ENCODE measurements at regions not wholly inside any gene's neighbourhood (a gene's known extent, or its start where the extent isn't known, plus 50 kb on each side); places are given as distances from the start of the nearest gene placed in this dataset.

DNA sequence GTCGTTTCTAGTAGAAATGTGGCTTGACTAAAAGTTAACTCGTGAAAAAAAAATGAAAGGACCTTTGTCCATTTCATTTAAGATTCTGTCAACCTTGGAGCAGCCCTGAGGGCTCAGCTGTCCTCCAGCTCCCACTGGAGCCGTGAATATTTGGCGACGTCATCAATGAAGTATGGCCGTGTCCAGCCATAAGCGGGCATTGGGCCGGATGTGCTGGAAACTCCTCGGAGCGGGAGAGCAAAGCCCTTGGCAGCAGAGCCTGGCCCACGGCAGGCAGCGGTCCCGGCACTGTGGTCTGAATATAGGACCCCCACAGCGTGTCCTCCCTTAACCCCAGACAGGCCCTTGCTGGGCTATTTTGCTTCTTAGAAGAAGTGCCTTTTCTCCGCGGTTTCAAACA, 50.0 kb downstream of the JAKMIP3 start:
- no peak for DNase-seq (ENCODE audit: low spot score)

DNA sequence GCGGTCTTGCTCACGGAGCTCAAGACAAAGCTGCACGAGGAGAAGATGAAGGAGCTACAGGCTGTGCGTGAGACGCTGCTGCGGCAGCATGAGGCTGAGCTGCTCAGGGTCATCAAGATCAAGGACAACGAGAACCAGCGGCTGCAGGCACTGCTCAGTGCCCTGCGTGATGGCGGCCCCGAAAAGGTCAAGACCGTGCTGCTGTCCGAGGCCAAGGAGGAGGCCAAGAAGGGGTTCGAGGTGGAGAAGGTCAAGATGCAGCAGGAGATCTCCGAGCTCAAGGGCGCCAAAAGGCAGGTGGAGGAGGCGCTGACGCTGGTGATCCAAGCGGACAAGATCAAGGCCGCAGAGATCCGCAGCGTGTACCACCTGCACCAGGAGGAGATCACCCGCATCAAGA, 51.4 kb downstream of the JAKMIP3 start:
- no peak for DNase-seq (ENCODE audit: low spot score)

DNA sequence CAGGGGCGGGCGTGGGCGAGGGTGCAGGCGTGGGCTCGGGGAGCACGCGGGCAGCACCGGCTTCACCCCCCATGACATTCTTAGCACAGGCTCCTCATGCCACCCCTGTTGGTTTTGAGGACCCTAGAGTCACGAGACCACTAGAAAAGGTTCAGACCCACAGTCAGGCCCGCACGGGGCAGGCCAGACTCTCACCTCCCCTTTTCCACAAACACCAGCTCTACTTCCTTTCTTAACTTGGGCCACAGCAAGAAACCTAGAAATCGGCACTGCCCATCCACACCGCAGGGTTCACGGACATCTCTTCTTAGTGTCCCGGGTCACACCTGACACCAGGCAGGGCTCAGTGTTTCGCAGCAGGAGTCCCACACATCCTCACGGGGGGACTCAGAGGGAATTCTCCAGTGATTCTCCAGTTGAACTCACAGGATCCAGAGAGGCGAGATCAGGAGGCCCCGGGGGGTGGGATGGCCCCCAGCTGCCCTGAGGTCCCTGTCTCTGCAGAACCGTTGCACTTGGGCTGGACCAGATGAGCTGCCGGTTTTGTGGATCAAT, 52.0 kb downstream of the JAKMIP3 start:
- DNase-seq (ENCODE audit: low spot score): no peak

DNA sequence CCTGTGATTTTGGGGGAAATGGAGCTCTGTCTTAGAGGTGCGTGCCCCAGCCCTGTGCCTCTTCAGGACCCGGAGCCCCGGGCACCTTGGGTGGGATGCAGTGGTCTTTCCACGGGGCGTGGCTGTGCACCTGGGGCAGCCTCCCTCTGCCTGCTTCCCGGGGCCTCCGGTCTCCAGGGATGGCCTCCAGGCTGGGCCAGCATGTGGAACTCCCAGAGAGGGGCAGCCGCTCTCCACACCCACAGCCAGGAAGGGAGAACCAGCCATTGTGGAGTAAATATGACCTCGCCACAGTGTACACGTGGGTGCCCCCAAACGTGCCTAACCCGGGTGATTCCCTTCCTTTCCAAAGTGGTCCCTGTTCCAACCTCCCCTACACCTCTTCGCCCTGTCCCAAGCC, 52.6 kb downstream of the JAKMIP3 start:
- DNase-seq (ENCODE audit: low spot score): no peak

DNA sequence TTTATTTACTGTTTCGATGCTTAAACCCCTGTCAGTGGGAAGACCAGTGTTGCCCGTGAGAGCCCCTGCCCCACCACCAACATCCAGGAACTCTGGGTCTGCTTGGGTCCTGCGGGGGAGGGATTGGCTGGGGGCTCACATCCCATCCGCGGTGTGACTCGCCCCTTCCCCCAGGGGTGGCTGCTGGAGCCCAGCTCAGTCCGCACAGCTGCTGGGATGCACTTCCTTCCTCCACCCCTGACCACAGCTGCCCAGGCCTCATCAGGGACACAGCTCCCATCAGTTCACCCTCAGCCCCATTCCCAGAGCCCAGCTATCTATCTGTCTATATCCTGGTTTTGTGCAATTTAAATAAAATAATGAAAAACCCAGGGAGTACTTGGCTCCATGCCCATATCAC, 54.5 kb downstream of the JAKMIP3 start:
- no peak for DNase-seq (ENCODE audit: low spot score)

DNA sequence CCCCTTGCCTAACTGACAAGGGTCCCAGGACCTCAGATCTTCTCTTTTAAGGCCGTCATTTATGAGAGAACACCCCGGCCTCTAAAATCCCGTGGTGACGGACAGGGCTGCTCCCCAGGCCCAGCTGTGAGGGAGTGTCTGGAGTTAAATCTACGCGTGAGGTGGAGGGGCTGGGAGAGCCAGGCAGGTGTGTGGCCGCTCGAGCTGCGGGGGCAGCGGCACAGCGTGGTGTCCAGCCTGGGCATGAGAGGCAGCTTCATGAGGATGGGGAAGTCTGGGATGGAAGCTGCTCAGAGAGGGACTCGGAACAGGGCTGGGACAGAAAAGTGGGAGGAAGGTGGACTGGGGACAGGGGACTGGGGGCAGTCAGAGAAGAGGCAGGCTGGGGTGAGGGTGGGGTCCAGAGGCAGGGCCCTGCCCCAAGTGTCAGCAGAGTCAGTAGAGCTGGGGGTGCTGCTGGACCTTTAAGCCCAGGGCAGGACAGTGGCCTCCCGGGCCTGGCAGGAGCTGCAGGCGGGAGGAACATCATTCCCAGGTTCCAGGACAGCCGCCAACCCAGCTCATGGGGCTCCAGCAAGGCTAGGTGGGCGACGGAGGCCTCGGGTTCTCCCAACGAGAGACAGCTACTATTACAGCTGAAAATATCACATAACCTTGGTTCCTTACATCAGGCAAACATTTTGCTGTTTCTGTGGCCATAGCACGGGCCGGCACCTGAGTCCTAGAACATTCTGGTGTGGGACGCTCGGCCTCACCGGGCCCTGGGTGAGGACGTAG, 55.2 kb downstream of the JAKMIP3 start:
- no peak for DNase-seq (ENCODE audit: low spot score)

DNA sequence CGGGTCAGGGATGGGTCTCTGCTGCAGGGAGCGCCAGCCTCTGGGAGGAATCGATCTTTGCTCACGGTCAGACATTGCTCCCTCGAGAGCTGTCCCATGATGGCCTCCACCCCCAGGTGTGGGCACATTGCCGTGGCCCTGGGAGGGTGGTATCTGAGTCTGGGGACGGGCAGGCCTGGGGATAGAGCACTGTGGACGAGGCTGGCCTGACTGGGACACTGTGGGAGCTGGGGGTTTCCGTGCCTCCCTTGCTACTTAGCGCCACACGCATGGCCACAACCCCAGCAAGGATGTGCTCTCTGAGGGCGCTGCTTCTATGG, 55.7 kb downstream of the JAKMIP3 start:
- DNase-seq (ENCODE audit: low spot score): no peak

DNA sequence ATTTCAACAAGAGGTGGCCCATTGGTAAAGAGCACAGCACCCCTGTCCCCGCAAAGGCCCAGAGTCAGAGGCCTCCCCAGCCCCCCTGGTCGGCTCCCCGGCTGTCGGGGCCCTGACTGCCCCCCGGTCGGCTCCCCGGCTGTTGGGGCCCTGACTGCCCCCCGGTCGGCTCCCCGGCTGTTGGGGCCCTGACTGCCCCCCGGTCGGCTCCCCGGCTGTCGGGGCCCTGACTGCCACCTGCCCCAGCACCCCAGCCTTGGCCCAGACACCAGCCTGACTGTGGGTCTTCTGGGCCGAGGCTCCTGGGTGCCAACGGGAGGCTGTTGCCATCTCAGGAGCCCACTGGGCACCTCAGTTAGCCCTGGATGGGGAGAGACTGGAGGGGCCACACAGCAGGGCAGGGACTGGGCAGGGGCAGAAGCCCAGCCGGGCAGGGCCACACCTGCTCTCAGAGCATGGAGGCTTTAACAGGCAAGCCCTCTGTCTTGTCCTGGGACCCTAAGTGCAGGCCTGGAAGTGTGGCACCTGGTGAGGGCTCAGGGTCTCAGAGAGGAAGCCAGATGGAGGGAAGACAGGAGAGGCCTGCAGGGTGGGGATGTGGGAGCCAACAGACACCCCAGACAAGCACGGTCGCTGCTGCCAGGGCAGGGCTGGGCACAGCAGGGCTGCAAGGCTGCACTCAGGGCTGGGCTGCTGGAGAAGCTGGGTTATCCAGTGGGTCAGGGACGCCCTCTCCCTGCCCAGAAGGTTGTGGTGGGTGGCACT, 56.5 kb downstream of the JAKMIP3 start:
- DNase-seq (ENCODE audit: low spot score): no peak

DNA sequence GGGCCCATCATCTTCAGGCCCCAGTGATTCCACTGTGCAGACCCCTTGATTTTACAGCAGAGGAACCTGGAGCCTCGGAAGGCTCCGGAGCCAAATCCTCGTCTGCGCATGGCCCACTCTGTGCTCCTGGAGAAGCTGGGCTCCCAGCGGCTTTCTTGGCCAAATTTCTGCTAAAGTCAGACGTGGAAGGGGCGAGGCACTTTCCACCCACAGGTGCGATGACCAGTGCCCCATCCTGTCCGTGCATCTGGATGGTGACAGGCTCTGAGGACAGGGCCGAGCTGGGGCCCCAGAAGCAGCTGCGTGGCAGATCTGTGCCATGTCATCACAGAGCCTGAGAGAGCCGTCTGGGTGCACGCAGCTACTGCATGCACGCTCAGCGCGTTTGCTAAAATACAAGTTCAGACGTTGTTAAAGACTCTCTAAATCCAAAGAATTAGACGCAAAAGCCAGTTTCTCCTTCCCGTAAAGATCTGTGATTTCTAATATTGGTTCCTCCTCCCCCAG, 57.2 kb downstream of the JAKMIP3 start:
- no peak for DNase-seq (ENCODE audit: low spot score)

DNA sequence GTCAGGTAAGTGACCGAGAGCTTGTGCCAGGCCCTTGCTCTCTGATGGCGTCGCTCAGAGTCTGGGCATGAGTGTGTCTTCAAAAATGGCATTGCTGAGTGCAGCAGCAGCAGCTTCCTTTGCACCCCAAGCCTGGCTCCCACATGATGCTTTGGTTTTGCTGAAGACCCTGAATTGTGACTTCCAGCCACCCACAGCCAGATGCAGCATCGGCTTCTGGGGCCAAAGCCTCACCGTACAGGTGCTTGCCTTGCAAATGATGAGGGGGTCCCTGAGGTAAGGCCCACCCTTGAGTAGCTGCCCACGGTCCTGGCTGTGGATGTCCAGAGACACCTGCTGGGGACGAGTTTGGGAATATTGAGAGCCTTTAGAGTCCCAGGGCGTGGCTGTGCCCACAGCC, 57.9 kb downstream of the JAKMIP3 start:
- no peak for DNase-seq (ENCODE audit: low spot score)

DNA sequence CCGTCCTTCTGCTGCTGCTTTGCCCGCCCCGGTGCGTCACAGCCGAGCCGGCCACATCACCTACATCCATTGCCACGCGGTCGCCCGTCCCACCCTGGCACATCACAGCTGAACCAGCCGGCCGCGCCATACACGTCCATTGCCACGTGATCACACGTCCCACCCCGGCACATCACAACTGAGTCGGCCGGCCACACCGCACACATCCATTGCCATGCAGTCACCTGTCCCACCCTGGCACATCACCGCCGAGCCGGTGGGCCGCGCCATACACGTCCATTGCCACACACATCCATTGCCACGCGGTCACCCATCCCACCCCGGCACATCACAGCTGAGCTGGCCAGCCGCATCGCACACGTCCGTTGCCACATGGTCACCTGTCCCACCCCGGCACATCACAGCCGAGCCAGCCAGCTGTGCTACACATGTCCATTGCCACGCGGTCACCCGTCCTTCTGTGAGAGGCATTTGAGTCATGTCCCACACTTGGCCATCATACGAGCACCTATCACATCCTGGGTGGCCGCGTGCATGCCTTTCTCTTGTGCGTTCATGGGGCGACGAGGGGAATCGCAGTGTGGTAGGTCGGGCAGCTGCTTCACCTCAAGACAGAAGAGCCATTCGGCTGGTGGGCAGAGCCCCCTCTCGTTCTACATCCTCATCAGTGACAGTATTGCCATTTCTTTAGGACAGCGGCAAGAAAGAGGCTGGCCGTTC, 58.6 kb downstream of the JAKMIP3 start:
- DNase-seq (ENCODE audit: low spot score): no peak

DNA sequence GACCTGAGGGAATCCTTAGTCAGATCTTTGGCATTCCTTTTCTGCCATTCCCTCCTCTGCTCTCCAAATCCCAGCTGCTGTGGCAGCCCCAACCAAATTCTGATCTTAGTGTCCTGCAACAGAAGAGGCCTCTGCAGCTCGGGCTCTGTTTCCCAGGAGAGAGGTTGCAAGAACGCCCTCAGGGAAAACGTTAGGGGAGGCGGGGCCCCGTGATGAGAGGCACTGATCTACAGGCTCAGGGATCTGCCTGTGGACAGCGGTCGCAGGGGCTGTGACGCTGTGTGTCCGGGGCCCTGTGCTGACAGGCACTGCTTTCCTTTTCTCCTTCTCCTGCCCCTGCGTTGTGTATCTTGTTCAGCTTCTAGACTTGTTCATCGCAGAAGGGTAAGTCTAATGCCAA, 57.3 kb upstream of the DPYSL4 start:
- peak; percentile 73 for DNase-seq (ENCODE audit: low spot score)

DNA sequence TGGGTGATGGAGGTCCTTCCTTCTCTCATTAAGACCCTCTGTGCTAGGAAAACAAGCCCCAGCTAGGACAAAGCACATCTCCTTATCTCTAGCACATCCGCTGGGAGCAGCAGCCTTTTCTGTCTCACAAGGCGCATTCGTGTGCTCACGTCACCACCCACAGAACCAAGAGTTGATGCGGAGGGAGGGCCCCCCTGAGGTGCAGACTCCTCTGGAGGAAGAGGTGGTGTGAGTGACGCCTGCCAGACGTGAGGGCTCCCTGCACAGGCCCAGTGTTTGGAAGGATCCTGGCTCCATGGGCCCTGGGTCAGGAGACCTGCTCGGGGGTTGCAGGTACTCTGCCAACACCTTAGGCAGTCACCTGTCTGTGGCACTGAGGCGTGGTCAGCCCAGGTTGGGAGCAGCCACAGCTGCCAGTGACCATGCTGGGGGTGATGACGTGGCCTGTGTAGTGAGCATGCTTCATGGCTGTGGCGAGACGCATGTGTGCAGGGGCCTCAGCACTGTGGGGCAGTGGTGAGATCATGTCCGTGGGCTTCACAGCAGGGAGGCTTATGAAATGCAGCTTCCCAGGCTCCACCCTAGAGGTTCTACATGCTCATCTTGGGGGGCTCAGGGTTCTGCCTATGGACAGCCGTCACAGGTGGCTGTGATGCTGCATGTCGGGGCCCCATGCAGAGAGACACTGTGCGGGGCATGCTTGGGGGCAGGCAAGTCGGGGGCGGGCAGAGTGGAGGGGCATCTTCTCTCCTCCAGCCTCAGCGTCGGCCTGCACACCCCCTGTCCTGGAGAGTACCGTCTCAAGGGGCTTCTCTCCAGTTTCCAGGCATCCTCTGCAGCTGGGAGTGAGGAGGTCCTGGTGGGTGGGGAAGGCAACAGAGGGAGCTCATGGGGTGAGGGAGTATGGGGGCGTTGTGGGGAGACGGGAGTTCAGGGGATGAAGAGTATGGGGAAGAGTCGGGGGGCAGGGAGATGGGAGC, 56.2 kb upstream of the DPYSL4 start:
- DNase-seq (ENCODE audit: low spot score): no peak

DNA sequence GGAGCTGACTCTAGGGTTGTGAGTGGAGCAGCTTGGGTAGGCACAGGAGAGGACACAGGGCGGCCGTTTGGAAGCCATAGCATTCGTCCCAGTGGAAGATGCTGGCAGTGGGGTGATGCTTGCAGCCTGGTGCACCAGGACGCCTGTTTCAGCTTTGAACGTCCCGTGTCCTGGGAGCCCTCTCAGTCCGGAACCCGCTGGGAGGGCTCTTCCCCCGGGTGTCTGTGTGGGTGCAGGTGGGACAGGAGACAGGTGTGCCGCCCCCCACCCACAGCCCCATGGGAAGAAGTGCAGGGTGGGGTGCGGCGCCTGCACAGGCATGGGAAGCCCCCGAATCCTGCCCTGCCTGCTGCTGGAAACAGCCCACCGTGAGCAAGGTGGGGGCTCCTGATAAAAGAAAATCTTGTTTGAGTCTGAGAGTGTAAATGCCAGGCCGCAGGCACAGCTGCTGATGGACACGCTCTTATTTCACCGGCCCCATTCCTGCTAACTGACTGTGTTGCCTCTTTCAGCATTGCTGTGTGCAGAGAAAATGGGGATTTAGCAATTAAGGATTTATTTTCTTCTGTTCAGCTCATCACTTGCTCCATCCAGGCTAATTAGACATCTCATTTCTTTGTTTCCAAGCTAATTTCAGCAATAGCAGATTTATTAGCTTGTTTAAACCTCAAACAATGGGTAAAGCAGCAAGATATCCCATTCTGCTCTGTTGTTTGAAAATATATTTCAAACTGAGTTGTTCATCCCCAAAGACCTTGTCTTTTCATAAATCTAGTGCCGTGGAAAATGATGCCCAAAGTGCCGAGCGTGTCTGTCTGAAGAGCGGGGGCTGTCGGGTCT, 54.9 kb upstream of the DPYSL4 start:
- DNase-seq (ENCODE audit: low spot score): no peak

DNA sequence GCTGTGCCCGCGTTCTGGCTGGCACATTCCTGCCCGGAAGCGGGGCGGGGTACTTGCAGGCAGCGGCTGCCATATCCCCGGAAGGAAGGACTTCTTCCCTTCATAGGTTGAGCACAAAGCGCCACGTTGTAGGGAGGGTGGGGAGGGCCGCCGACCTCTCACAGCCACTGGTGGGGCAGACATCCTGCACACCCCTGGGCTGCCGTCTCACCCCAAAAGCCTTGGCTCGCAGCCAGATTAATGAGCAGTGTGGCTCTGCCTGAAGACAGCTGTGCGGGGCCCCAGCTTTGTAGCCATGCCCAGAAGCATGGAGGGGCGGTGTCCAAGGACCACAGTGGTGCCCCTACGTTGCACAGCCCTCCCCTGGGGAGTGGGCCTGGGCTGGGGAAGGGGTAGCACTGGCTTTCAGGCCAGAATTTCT, 54.3 kb upstream of the DPYSL4 start:
- DNase-seq (ENCODE audit: low spot score): no peak

DNA sequence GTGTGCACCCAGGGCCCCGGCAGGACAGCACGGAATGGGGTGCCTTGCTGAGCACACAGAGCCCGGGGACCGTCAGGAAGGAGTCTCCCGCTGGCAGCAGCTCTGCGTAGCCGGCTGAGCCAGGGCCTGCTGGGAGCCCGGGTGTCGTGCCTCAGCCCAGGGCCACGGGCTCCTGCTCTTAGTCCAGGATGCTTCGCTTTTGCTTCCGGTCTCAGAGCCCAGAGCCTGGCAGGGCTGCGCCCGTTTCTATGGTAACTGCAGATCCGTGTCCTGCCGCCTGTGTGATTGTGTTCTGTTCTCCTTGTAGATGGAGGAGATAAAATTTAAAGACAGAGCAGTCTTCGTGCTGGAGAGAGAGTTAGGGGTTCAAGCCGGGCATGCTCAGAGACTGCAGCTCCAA, 53.7 kb upstream of the DPYSL4 start:
- DNase-seq (ENCODE audit: low spot score): peak; percentile 93

DNA sequence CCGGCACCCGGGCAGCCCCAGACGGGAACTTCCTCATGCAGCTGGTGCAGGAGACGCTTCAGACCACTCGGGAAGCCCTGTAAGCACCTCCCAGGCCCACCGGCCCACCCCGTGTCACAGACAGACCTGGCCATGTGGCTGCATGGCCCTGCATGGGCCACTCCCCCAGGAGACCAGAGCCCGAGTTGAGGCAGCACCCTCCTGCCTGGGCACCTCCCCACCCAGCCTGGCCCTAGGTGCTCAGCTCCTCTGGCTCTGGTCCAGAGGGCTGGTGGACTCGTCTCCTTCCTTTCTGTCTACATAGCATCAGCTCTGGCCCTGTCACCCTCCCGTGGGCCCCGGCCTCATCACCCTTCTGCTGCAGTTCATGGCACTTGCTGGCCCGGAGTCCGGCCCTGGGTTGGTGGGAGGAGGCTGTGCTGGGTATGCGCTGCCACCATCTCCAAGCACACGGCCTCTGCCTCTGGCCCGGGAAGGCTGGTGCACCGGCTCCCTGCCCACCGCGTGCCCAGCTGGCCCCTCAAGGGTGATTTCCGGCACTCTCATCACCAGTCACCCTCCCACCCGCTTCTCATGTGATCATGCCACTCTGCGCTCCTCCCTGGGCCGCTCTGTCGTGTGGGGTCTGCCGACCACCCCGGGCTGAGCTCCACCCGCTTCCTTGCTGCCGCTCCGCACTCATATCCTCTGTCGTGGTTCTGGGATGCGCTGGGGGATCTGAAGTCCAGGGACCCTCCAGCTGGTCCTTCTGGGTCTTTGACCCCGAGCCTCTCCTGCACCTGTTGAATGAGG, 53.1 kb upstream of the DPYSL4 start:
- DNase-seq (ENCODE audit: low spot score): no peak

DNA sequence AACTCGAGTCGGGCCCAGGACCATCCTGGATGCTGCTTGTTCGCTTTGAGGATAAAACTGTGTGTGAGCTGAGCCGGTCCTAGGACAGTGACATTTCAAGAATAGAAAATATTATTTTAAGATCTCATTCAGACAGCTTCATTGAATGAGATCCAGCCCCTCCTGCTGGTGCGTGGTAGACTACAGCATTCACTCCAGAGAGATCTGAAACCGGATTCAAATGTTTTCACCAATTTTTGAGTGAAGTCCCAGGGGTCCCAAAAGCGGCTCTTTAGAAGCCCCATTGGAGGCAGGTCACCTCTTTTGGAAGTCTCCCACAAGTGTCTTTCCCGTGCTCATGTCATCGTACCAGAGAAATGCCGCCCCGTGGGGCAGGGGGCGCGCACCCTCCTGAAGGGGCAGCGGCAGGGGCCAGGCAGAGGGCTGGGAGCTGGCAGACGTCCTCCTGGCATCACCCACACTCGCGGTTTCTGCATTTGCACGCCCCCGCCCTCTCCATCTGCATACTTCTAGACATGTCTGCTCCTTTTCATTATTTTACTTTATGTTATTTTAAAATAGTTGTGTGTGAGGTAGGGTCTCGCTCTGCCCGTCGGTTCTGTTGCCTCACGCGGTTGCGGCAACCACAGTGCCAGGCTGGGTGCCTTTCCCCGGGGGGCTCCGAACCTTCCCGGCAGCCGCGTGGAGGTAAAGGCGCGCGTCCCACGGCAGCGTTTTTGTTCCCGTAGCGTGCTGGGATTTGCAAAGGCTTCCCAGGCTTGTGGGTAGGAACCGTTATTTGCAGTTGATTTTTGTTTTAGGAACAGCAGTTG, 52.3 kb upstream of the DPYSL4 start:
- DNase-seq (ENCODE audit: low spot score): no peak

Data from SK-N-DZ (cell line).